ENCODE measurements at regions not wholly inside any gene's neighbourhood (a gene's known extent, or its start where the extent isn't known, plus 50 kb on each side); places are given as distances from the start of the nearest gene placed in this dataset.

DNA sequence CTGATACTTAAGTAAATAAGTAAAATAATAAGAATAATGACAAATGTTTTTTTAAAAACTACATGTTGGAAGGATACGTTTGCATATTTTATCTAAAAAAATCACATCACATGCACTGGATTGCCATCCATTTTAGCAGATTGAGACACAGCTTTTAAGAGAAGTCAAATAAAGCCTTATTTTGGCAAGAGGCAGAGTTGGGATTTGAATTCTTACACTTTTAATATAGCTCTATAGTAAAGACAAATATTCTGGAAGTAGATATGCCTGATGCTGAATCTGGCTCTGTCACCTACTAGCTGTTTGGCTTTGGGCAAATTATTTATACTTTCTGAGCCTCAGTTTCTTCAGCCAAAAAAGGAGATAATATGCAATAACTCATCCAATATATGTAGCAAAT is 386.4 kb downstream of the ETV1 start (continued):
- TF ChIP-seq, protein P1, sequence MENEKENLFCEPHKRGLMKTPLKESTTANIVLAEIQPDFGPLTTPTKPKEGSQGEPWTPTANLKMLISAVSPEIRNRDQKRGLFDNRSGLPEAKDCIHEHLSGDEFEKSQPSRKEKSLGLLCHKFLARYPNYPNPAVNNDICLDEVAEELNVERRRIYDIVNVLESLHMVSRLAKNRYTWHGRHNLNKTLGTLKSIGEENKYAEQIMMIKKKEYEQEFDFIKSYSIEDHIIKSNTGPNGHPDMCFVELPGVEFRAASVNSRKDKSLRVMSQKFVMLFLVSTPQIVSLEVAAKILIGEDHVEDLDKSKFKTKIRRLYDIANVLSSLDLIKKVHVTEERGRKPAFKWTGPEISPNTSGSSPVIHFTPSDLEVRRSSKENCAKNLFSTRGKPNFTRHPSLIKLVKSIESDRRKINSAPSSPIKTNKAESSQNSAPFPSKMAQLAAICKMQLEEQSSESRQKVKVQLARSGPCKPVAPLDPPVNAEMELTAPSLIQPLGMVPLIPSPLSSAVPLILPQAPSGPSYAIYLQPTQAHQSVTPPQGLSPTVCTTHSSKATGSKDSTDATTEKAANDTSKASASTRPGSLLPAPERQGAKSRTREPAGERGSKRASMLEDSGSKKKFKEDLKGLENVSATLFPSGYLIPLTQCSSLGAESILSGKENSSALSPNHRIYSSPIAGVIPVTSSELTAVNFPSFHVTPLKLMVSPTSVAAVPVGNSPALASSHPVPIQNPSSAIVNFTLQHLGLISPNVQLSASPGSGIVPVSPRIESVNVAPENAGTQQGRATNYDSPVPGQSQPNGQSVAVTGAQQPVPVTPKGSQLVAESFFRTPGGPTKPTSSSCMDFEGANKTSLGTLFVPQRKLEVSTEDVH (IDR thresholded peaks at IDR 0.05; ENCODE audit: low read depth, partially characterized antibody) = no peak
- TF ChIP-seq CREB1 (IDR thresholded peaks at IDR 0.05; ENCODE audit: low read depth) (no peak), E2F4 (IDR thresholded peaks at IDR 0.05; ENCODE audit: low read depth, low read length) (no peak), CREM (IDR thresholded peaks at IDR 0.05; ENCODE audit: low read depth) (no peak), ZNF207 (IDR thresholded peaks at IDR 0.05; ENCODE audit: borderline replicate concordance) (no peak), BCL11A (IDR thresholded peaks at IDR 0.05; ENCODE audit: low read depth, low read length) (no peak), EP300 (IDR thresholded peaks at IDR 0.05; ENCODE audit: borderline replicate concordance in 1 of 2, control insufficient read depth in 1 of 2, low read depth in 2 of 2, low read length in 2 of 2) (no peak)

GRCh38 chr7:13603661-13604060 is 385.8 kb downstream of the ETV1 start:
- H3K27ac ChIP-seq (ENCODE audit: control insufficient read depth, insufficient read depth) = no peak overlapping the region
- RAD21 ChIA-PET (ENCODE audit: unreplicated experiment) = no interaction called here
- CTCF ChIA-PET = no interaction called here
- H3K9ac ChIP-seq (ENCODE audit: control insufficient read depth, insufficient read depth, low read length) = no peak overlapping the region
- ATAC-seq (no peak), DNase-seq (ENCODE audit: low read depth, low spot score) (no peak), FAIRE-seq (no peak)
- POLR2A ChIA-PET = no interaction called here
- no TSS peak for BruUV-seq (replicated peaks)
- H3K36me3 ChIP-seq (ENCODE audit: control insufficient read depth in 2 of 2, insufficient read depth in 2 of 2, low read length in 1 of 2) = no peaks in the 10 kb centered on the region
- no peaks in the 10 kb centered on the region for H3K4me1 ChIP-seq (ENCODE audit: control insufficient read depth, insufficient read depth, low read length)
- no peaks in the 10 kb centered on the region for H4K20me1 ChIP-seq (ENCODE audit: control insufficient read depth, insufficient read depth)
- SMC1A ChIA-PET (ENCODE audit: uncharacterized antibody, unreplicated experiment) = no interaction called here
- WGBS (ENCODE audit: insufficient coverage, insufficient replicate concordance, low lambda C conversion rate, missing lambda C conversion rate) = 31% methylated on average over 3 of the region's 3 CpGs
- intact Hi-C loops (cut with micrococcal nuclease; ENCODE audit: unreplicated experiment) = no loop called here
- H3K4me2 ChIP-seq (ENCODE audit: control insufficient read depth, insufficient read depth) = no peak overlapping the region
- no peaks in the 10 kb centered on the region for H3K79me2 ChIP-seq (ENCODE audit: control insufficient read depth, insufficient read depth, low read length)
- in situ Hi-C loops (cut with MboI) = no loop called here
- no peak overlapping the region for H2AFZ ChIP-seq (ENCODE audit: control insufficient read depth, low read depth, low read length)
- no peak overlapping the region for H3K4me3 ChIP-seq
- H3K27me3 ChIP-seq (replicated peaks in 1 of 2; ENCODE audit: control insufficient read depth in 2 of 2, insufficient read depth in 2 of 2, low read length in 1 of 2) = no peaks in the 10 kb centered on the region
- H3K9me3 ChIP-seq (replicated peaks; ENCODE audit: control insufficient read depth, insufficient read depth, low read length) = no peaks in the 10 kb centered on the region
- no peak for TF ChIP-seq MEF2A (IDR thresholded peaks at IDR 0.05; ENCODE audit: insufficient read depth, low read depth, low read length)
- no peak for TF ChIP-seq ZSCAN29 (IDR thresholded peaks at IDR 0.05)
- TF ChIP-seq EED (IDR thresholded peaks at IDR 0.05; ENCODE audit: low read depth) = no peak
- no peak for TF ChIP-seq TCF3 (IDR thresholded peaks at IDR 0.05; ENCODE audit: borderline replicate concordance, insufficient read depth, low read depth, low read length)
- no peak for TF ChIP-seq HCFC1 (IDR thresholded peaks at IDR 0.05; ENCODE audit: low read length)
- no peak for TF ChIP-seq IRF4 (IDR thresholded peaks at IDR 0.05; ENCODE audit: low read depth, low read length)
- no peak for TF ChIP-seq RCOR1 (conservative IDR thresholded peaks at IDR 0.05; ENCODE audit: low read depth, low read length)
- TF ChIP-seq LARP7 (IDR thresholded peaks at IDR 0.05) = no peak
- no peak for TF ChIP-seq ATF3 (IDR thresholded peaks at IDR 0.05; ENCODE audit: borderline replicate concordance, extremely low read depth, low read depth, low read length)
- no peak for TF ChIP-seq CHD1 (IDR thresholded peaks at IDR 0.05; ENCODE audit: low read depth, low read length)
- TF ChIP-seq, protein P1 (IDR thresholded peaks at IDR 0.05; ENCODE audit: low read depth, partially characterized antibody) = no peak
- TF ChIP-seq CBX3 (IDR thresholded peaks at IDR 0.05; ENCODE audit: borderline replicate concordance, low read depth) = no peak
- TF ChIP-seq TARDBP (IDR thresholded peaks at IDR 0.05; ENCODE audit: borderline replicate concordance) = no peak

Measured in GM12878 (cell line).